Loucy (cell line): ENCODE measurements at regions not wholly inside any gene's neighbourhood (a gene's known extent, or its start where the extent isn't known, plus 50 kb on each side); places are given as distances from the start of the nearest gene placed in this dataset.
"Not testable (repeated sequence)": the region's sequence is repeated elsewhere in the genome, so short reads cannot be mapped to it uniquely, and the experiment has no call there.

ENCODE experiments used
- H2AFZ ChIP-seq: fragments of 200-600 bp; sonication (generic); 2 replicates; pipeline ENCODE4 v1.6.0; 2016; ENCODE audit warnings: antibody characterized with exemption, mild to moderate bottlenecking, low read length, moderate library complexity
- H3F3A ChIP-seq: fragments of 200-600 bp; 2 replicates; pipeline ENCODE4 v1.6.0; 2016; ENCODE audit warnings: antibody characterized with exemption, low read depth, mild to moderate bottlenecking
- H3K27me3 ChIP-seq: fragments of 200-600 bp; sonication (generic); 2 replicates; pipeline ENCODE4 v1.6.1; 2014; ENCODE audit warnings: low read length, mild to moderate bottlenecking; ENCODE audit not compliant: insufficient read depth, poor library complexity, severe bottlenecking
- H3K36me3 ChIP-seq: fragments of 200-600 bp; sonication (generic); 2 replicates; pipeline ENCODE4 v1.6.1; 2016; ENCODE audit warnings: low read length; ENCODE audit not compliant: insufficient read depth
- H3K4me1 ChIP-seq: fragments of 200-600 bp; sonication (generic); 2 replicates; pipeline ENCODE4 v1.5.1; 2014; ENCODE audit warnings: low read length, mild to moderate bottlenecking; ENCODE audit not compliant: insufficient read depth, poor library complexity, severe bottlenecking
- H3K4me2 ChIP-seq: fragments of 200-600 bp; sonication (generic); 2 replicates; pipeline ENCODE4 v1.6.0; 2014; ENCODE audit warnings: antibody characterized with exemption, low read length, low read depth, mild to moderate bottlenecking; ENCODE audit not compliant: poor library complexity, severe bottlenecking
- H3K4me3 ChIP-seq: fragments of 200-600 bp; sonication (generic); 2 replicates; pipeline ENCODE4 v1.5.1; 2014; ENCODE audit warnings: low read length, mild to moderate bottlenecking, mixed read lengths; ENCODE audit not compliant: poor library complexity, severe bottlenecking
- H3K79me2 ChIP-seq: fragments of 200-600 bp; sonication (generic); 2 replicates; pipeline ENCODE4 v1.6.1; 2014; ENCODE audit warnings: low read length; ENCODE audit not compliant: insufficient read depth
- H3K9ac ChIP-seq: fragments of 200-600 bp; sonication (generic); 2 replicates; pipeline ENCODE4 v1.6.0; 2014; ENCODE audit warnings: mild to moderate bottlenecking, low read depth, low read length, moderate library complexity; ENCODE audit not compliant: poor library complexity, severe bottlenecking
- H3K9me2 ChIP-seq: fragments of 200-600 bp; sonication (generic); replicated peaks from 2 replicates; pipeline ENCODE4 v1.6.1; 2016; ENCODE audit warnings: low read depth, low read length, mixed read lengths
- H3K9me3 ChIP-seq: fragments of 200-600 bp; sonication (generic); 2 replicates; pipeline ENCODE4 v1.6.1; 2014; ENCODE audit warnings: mild to moderate bottlenecking, antibody characterized with exemption, low read length, low read depth; ENCODE audit not compliant: insufficient read depth
- H4K20me1 ChIP-seq: fragments of 200-600 bp; sonication (generic); 2 replicates; pipeline ENCODE4 v1.6.0; 2014; ENCODE audit warnings: antibody characterized with exemption, low read length, mild to moderate bottlenecking; ENCODE audit not compliant: insufficient read depth, poor library complexity, severe bottlenecking
- CTCF ChIP-seq: fragments of 200-600 bp; sonication (generic); conservative IDR thresholded peaks from 2 replicates; pipeline ENCODE4 v1.5.1; 2014; ENCODE audit warnings: mild to moderate bottlenecking, antibody characterized with exemption, low read length
- EZH2phosphoT487 ChIP-seq: fragments of 200-600 bp; IDR thresholded peaks from 2 replicates; pipeline ENCODE4 v1.6.1; 2018; ENCODE audit warnings: antibody characterized with exemption, mild to moderate bottlenecking, moderate library complexity, borderline replicate concordance

DNA sequence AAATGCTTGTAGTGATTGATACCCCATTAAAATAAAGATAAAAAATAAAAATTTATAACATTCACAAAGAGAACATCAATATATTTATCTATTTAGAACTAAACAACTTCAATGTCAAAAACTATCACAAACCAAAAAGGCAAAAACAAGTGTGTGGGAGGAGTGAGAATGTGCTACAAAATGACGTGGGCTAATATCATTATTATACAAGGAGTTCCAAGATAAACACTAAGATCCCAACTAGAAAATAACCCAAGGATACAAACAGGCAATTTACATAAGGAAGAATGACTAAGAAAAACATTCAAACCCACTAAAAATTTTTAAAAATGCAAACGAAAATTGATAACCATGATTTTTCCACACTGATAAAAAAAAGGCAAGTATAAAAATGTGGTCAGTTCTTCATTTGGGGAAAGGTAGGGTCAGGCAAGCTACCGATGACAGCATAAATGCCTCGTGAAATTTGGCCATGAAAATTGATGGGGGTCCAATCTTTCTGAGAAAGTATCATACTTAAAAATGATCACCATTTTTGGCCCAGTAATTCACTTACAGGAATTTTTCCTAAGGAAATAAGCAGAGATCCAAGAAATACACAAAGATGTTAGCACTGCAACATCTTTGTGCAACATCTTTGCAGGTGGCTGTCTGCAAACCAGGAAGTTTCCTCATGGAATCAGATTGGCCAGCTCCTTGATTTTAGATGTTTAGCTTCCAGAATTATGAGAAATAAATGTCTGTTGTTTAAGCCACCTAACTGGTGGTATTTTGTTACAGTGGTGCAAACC is 140.2 kb downstream of the TMEM200A start:
- H3K9me3 ChIP-seq = no peaks in the 10 kb centered on the region
- H3K36me3 ChIP-seq = no peaks in the 10 kb centered on the region
- no peaks in the 10 kb centered on the region for H3K79me2 ChIP-seq
- no peaks in the 10 kb centered on the region for H3F3A ChIP-seq
- H2AFZ ChIP-seq = no peak overlapping the region
- no peaks in the 10 kb centered on the region for H4K20me1 ChIP-seq
- TF ChIP-seq EZH2phosphoT487 (no peak), CTCF (no peak)
- H3K4me3 ChIP-seq = no peak overlapping the region
- H3K27me3 ChIP-seq = no peaks in the 10 kb centered on the region
- H3K4me1 ChIP-seq = no peaks in the 10 kb centered on the region
- H3K9me2 ChIP-seq = no peaks in the 10 kb centered on the region
- H3K9ac ChIP-seq = no peak overlapping the region
- no peak overlapping the region for H3K4me2 ChIP-seq

- H3K4me2 ChIP-seq, H3K9ac ChIP-seq, H3K27me3 ChIP-seq, H3K9me3 ChIP-seq, H3K9me2 ChIP-seq, H3K4me1 ChIP-seq, H2AFZ ChIP-seq, H3F3A ChIP-seq, H3K4me3 ChIP-seq, H4K20me1 ChIP-seq, H3K36me3 ChIP-seq, H3K79me2 ChIP-seq: not testable (repeated sequence)
Observed at GRCh38 chr6:130507005-130507665, 141.3 kb downstream of the TMEM200A start.

- Histone ChIP-seq H2AFZ (no peak overlapping the region), H3K9ac (no peak overlapping the region), H3F3A (no peaks in the 10 kb centered on the region), H3K79me2 (no peaks in the 10 kb centered on the region), H3K36me3 (no peaks in the 10 kb centered on the region), H4K20me1 (no peaks in the 10 kb centered on the region), H3K9me3 (no peaks in the 10 kb centered on the region), H3K4me3 (no peak overlapping the region), H3K4me1 (no peaks in the 10 kb centered on the region), H3K9me2 (no peaks in the 10 kb centered on the region), H3K4me2 (no peak overlapping the region), H3K27me3 (no peaks in the 10 kb centered on the region)
- TF ChIP-seq EZH2phosphoT487 (no peak), CTCF (no peak)
Observed at GRCh38 chr6:130507666-130508028, 141.8 kb downstream of the TMEM200A start.
